Loucy (cell line): ENCODE measurements at regions not wholly inside any gene's neighbourhood (a gene's known extent, or its start where the extent isn't known, plus 50 kb on each side); places are given as distances from the start of the nearest gene placed in this dataset.
"Not testable (repeated sequence)": the region's sequence is repeated elsewhere in the genome, so short reads cannot be mapped to it uniquely, and the experiment has no call there.

ENCODE experiments used
- H2AFZ ChIP-seq: fragments of 200-600 bp; sonication (generic); 2 replicates; pipeline ENCODE4 v1.6.0; 2016; ENCODE audit warnings: antibody characterized with exemption, mild to moderate bottlenecking, low read length, moderate library complexity
- H3F3A ChIP-seq: fragments of 200-600 bp; 2 replicates; pipeline ENCODE4 v1.6.0; 2016; ENCODE audit warnings: antibody characterized with exemption, low read depth, mild to moderate bottlenecking
- H3K27me3 ChIP-seq: fragments of 200-600 bp; sonication (generic); 2 replicates; pipeline ENCODE4 v1.6.1; 2014; ENCODE audit warnings: low read length, mild to moderate bottlenecking; ENCODE audit not compliant: insufficient read depth, poor library complexity, severe bottlenecking
- H3K36me3 ChIP-seq: fragments of 200-600 bp; sonication (generic); 2 replicates; pipeline ENCODE4 v1.6.1; 2016; ENCODE audit warnings: low read length; ENCODE audit not compliant: insufficient read depth
- H3K4me1 ChIP-seq: fragments of 200-600 bp; sonication (generic); 2 replicates; pipeline ENCODE4 v1.5.1; 2014; ENCODE audit warnings: low read length, mild to moderate bottlenecking; ENCODE audit not compliant: insufficient read depth, poor library complexity, severe bottlenecking
- H3K4me2 ChIP-seq: fragments of 200-600 bp; sonication (generic); 2 replicates; pipeline ENCODE4 v1.6.0; 2014; ENCODE audit warnings: antibody characterized with exemption, low read length, low read depth, mild to moderate bottlenecking; ENCODE audit not compliant: poor library complexity, severe bottlenecking
- H3K4me3 ChIP-seq: fragments of 200-600 bp; sonication (generic); 2 replicates; pipeline ENCODE4 v1.5.1; 2014; ENCODE audit warnings: low read length, mild to moderate bottlenecking, mixed read lengths; ENCODE audit not compliant: poor library complexity, severe bottlenecking
- H3K79me2 ChIP-seq: fragments of 200-600 bp; sonication (generic); 2 replicates; pipeline ENCODE4 v1.6.1; 2014; ENCODE audit warnings: low read length; ENCODE audit not compliant: insufficient read depth
- H3K9ac ChIP-seq: fragments of 200-600 bp; sonication (generic); 2 replicates; pipeline ENCODE4 v1.6.0; 2014; ENCODE audit warnings: mild to moderate bottlenecking, low read depth, low read length, moderate library complexity; ENCODE audit not compliant: poor library complexity, severe bottlenecking
- H3K9me2 ChIP-seq: fragments of 200-600 bp; sonication (generic); replicated peaks from 2 replicates; pipeline ENCODE4 v1.6.1; 2016; ENCODE audit warnings: low read depth, low read length, mixed read lengths
- H3K9me3 ChIP-seq: fragments of 200-600 bp; sonication (generic); 2 replicates; pipeline ENCODE4 v1.6.1; 2014; ENCODE audit warnings: mild to moderate bottlenecking, antibody characterized with exemption, low read length, low read depth; ENCODE audit not compliant: insufficient read depth
- H4K20me1 ChIP-seq: fragments of 200-600 bp; sonication (generic); 2 replicates; pipeline ENCODE4 v1.6.0; 2014; ENCODE audit warnings: antibody characterized with exemption, low read length, mild to moderate bottlenecking; ENCODE audit not compliant: insufficient read depth, poor library complexity, severe bottlenecking
- EZH2phosphoT487 ChIP-seq: fragments of 200-600 bp; IDR thresholded peaks from 2 replicates; pipeline ENCODE4 v1.6.1; 2018; ENCODE audit warnings: antibody characterized with exemption, mild to moderate bottlenecking, moderate library complexity, borderline replicate concordance
- TF ChIP-seq, protein P1 (sequence below): fragments of 200-600 bp; sonication (generic); conservative IDR thresholded peaks from 2 replicates; pipeline ENCODE4 v1.5.1; 2014; ENCODE audit warnings: mild to moderate bottlenecking, antibody characterized with exemption, low read length

- Histone ChIP-seq H3K4me1 (no peaks in the 10 kb centered on the region), H2AFZ (no peak overlapping the region), H3F3A (no peaks in the 10 kb centered on the region), H3K79me2 (no peaks in the 10 kb centered on the region), H3K36me3 (no peaks in the 10 kb centered on the region), H3K9ac (no peak overlapping the region), H3K9me2 (no peaks in the 10 kb centered on the region), H3K27me3 (no peaks in the 10 kb centered on the region), H3K4me3 (no peak overlapping the region), H3K9me3 (no peaks in the 10 kb centered on the region), H4K20me1 (no peaks in the 10 kb centered on the region), H3K4me2 (no peak overlapping the region)
- TF ChIP-seq, protein P1, sequence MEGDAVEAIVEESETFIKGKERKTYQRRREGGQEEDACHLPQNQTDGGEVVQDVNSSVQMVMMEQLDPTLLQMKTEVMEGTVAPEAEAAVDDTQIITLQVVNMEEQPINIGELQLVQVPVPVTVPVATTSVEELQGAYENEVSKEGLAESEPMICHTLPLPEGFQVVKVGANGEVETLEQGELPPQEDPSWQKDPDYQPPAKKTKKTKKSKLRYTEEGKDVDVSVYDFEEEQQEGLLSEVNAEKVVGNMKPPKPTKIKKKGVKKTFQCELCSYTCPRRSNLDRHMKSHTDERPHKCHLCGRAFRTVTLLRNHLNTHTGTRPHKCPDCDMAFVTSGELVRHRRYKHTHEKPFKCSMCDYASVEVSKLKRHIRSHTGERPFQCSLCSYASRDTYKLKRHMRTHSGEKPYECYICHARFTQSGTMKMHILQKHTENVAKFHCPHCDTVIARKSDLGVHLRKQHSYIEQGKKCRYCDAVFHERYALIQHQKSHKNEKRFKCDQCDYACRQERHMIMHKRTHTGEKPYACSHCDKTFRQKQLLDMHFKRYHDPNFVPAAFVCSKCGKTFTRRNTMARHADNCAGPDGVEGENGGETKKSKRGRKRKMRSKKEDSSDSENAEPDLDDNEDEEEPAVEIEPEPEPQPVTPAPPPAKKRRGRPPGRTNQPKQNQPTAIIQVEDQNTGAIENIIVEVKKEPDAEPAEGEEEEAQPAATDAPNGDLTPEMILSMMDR: no peak
- no peak for TF ChIP-seq EZH2phosphoT487
Measured at GRCh38 chr5:163318707-163319106, 118.7 kb upstream of the CCNG1 start.

GRCh38 chr5:163321511-163321910 is 115.9 kb upstream of the CCNG1 start:
- no peaks in the 10 kb centered on the region for H3K27me3 ChIP-seq
- H3K79me2 ChIP-seq: no peaks in the 10 kb centered on the region
- H3K9me3 ChIP-seq: no peaks in the 10 kb centered on the region
- H3K4me2 ChIP-seq: no peak overlapping the region
- no peaks in the 10 kb centered on the region for H4K20me1 ChIP-seq
- H2AFZ ChIP-seq: no peak overlapping the region
- TF ChIP-seq, protein P1: no peak
- no peak for TF ChIP-seq EZH2phosphoT487
- H3K9ac ChIP-seq: no peak overlapping the region
- H3K4me3 ChIP-seq: no peak overlapping the region
- no peaks in the 10 kb centered on the region for H3K4me1 ChIP-seq
- no peaks in the 10 kb centered on the region for H3K36me3 ChIP-seq
- H3K9me2 ChIP-seq: no peaks in the 10 kb centered on the region
- H3F3A ChIP-seq: no peaks in the 10 kb centered on the region

- Histone ChIP-seq H3K36me3 (no peaks in the 10 kb centered on the region), H3K4me1 (no peaks in the 10 kb centered on the region), H3K4me2 (no peak overlapping the region), H2AFZ (no peak overlapping the region), H4K20me1 (no peaks in the 10 kb centered on the region), H3K9ac (no peak overlapping the region), H3K79me2 (no peaks in the 10 kb centered on the region), H3K4me3 (no peak overlapping the region), H3F3A (no peaks in the 10 kb centered on the region), H3K9me3 (no peaks in the 10 kb centered on the region), H3K9me2 (no peaks in the 10 kb centered on the region), H3K27me3 (no peaks in the 10 kb centered on the region)
- no peak for TF ChIP-seq EZH2phosphoT487
- TF ChIP-seq, protein P1: no peak
Measured at GRCh38 chr5:163330723-163331668, 106.4 kb upstream of the CCNG1 start.

GRCh38 chr5:163336074-163336473 is 101.3 kb upstream of the CCNG1 start:
- H3K27me3 ChIP-seq, H3F3A ChIP-seq, H3K9me3 ChIP-seq, H3K9ac ChIP-seq, H3K4me3 ChIP-seq, H4K20me1 ChIP-seq, H3K4me2 ChIP-seq, H3K36me3 ChIP-seq, H3K9me2 ChIP-seq, H3K79me2 ChIP-seq, H2AFZ ChIP-seq, H3K4me1 ChIP-seq: not testable (repeated sequence)
